Right lobe of liver (tissue), 6 donors: ENCODE measurements at regions not wholly inside any gene's neighbourhood (a gene's known extent, or its start where the extent isn't known, plus 50 kb on each side); places are given as distances from the start of the nearest gene placed in this dataset.
A peak's percentile ranks its signal among the peaks of the same experiment; 100 is the strongest.

Experiments
- ATAC-seq, 4 donors: fragments of 200-7000 bp; cut with Tn5 transposase; one replicate each; pipeline ENCODE4 v1.9.1; 2020; ENCODE audit warnings: mild to moderate bottlenecking in 4 of 4, moderate library complexity in 4 of 4
- DNase-seq, 3 donors: peaks; one replicate each; pipeline ENCODE4 v3.0.0-alpha.2; 2020
- H3K27ac ChIP-seq, 3 donors: fragments of 200-600 bp; one replicate each; pipeline ENCODE4 v1.8.0; 2022
- H3K27me3 ChIP-seq, 2 donors: fragments of 200-600 bp; one replicate each; pipeline ENCODE4 v1.8.0; 2022
- H3K36me3 ChIP-seq, 4 donors: fragments of 200-600 bp; sonication (generic) in 1 of 4; one replicate each; pipeline versions ENCODE4 v1.5.1 to v1.8.0; 2017 to 2022; ENCODE audit warnings: control low read depth in 1 of 4
- H3K4me1 ChIP-seq, 4 donors: fragments of 200-600 bp; sonication (generic) in 1 of 4; one replicate each; pipeline versions ENCODE4 v1.5.1 to v1.8.0; 2017 to 2022; ENCODE audit warnings: control low read depth in 1 of 4
- H3K4me3 ChIP-seq, 3 donors: fragments of 200-600 bp; one replicate each; pipeline ENCODE4 v1.8.0; 2022
- H3K9me3 ChIP-seq, 4 donors: fragments of 200-600 bp; sonication (generic) in 1 of 4; one replicate each; pipeline versions ENCODE4 v1.5.1 to v1.8.0; 2017 to 2022; ENCODE audit warnings: control low read depth in 1 of 4
- POLR2A ChIP-seq: fragments of 450-650 bp; IDR thresholded peaks from one replicate; pipeline ENCODE4 v1.6.1; 2017; ENCODE audit warnings: antibody characterized with exemption, mild to moderate bottlenecking
- WGBS: methylation state at CpG from one replicate; pipeline ENCODE4 v1.1.6; 2018; ENCODE audit warnings: low coverage, low lambda C conversion rate; ENCODE audit not compliant: insufficient coverage; ENCODE audit errors: missing lambda C conversion rate; 5-methylcytosine and 5-hydroxymethylcytosine counted together
- intact Hi-C, 2 donors: fragments of 100-400 bp; cut with DNase I; formaldehyde crosslinking; loops; one replicate each; pipeline versions ENCODE4 v1.11.2 to v1.14.1; 2022
- TF ChIP-seq, protein P1 (sequence below), 4 donors: fragments of 200-600 bp in 3 of 4; fragments of 450-650 bp in 1 of 4; IDR thresholded peaks; one replicate each; pipeline versions ENCODE4 v1.5.1 to v1.8.0; 2016 to 2022; ENCODE audit warnings: antibody characterized with exemption in 4 of 4, mild to moderate bottlenecking in 2 of 4
- donor health status: DM: no; HTN: yes; CAD: no.
- donor health status: DM: no; HTN: no; CAD: no.
- donor health status: DM: no; HTN: no; CAD: no.
- donor health status: DM: no; HTN: yes; CAD: no.
- donor health status: DM: no; HTN: yes; CAD: no.

DNA sequence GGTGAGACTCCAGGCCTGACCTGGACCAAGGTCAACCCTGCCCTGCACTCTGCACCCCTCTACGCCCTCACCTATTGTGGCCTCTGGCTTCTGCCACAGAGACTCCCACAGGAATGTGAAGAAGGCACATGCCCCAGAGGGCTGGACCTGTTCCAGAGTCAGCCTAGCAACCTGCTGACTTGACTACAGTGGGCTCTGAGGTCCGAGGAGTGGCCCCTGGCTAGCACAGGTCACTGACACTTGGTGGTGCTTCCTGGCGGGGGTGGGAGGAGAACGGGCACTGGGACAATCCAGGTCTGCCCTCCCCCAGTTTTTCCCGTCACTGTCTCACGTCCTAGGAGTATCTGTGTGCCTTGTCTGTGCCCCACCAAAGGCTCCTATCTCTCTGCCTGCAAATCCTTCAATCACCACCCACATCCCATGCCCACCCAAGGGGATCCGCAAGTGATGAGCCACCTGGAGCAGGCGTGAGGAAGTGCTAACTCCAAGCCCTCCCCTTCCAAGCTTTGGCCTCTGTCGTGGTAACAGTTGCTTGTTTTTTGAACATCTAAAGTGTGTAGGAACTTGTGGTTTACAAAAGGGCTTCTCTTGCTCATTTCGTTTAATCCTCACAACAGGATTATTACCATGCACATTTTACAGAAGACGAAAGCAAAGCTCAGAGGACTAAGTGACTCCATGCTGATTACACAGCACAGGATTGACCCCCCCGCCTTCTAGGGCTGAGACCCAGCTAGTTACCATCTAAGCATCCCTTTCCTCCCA is 86.2 kb downstream of the MCFD2 start:
- Histone ChIP-seq H3K4me1 (no peaks in the 10 kb centered on the region), H3K27ac (no peak overlapping the region), H3K4me3 (no peak overlapping the region), H3K36me3 (no peaks in the 10 kb centered on the region), H3K9me3 (no peaks in the 10 kb centered on the region), H3K27me3 (no peaks in the 10 kb centered on the region)
- TF ChIP-seq, protein P1, sequence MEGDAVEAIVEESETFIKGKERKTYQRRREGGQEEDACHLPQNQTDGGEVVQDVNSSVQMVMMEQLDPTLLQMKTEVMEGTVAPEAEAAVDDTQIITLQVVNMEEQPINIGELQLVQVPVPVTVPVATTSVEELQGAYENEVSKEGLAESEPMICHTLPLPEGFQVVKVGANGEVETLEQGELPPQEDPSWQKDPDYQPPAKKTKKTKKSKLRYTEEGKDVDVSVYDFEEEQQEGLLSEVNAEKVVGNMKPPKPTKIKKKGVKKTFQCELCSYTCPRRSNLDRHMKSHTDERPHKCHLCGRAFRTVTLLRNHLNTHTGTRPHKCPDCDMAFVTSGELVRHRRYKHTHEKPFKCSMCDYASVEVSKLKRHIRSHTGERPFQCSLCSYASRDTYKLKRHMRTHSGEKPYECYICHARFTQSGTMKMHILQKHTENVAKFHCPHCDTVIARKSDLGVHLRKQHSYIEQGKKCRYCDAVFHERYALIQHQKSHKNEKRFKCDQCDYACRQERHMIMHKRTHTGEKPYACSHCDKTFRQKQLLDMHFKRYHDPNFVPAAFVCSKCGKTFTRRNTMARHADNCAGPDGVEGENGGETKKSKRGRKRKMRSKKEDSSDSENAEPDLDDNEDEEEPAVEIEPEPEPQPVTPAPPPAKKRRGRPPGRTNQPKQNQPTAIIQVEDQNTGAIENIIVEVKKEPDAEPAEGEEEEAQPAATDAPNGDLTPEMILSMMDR (IDR thresholded peaks at IDR 0.05): no peak
- no peak for TF ChIP-seq POLR2A
- intact Hi-C loops: no loop called here
- 28% methylated on average over 3 of the region's 12 CpGs for WGBS
- ATAC-seq (no peak), DNase-seq (no peak)

DNA sequence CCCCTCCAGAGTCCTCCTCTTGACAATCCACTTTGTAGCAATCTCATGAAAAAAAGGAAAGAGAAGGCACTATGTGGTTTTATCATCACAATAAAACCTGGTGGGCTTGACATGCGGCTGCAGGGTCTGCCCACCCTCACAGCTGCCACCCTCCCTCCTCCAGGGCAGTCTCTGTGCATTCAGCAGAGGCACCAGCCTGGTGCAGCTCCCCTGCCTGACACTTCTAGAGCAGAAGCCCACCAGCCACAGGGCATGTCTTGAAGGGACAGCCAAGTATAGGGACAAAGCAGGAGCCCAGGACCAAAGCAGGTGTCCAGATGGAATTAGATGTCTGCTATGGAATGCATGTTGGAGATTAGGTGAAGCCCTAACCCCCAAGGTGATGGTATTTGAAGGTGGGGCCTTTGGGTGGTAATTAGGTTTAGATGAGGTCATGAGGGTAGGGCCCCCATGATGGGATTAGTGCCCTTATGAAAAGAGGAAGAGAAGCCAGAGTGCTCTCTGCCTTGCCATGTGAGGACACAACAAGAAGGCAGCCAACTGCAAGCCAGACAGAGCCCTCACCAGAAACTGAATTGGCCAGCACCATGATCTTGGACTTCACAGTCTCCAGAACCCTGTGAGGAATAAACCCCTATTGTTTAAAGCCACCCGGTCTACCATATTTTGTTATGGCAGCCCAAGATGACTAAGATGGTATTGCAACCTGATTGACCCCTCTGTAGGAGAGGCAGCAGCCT is 86.9 kb downstream of the MCFD2 start:
- Histone ChIP-seq H3K27ac (no peak overlapping the region), H3K9me3 (no peaks in the 10 kb centered on the region), H3K27me3 (no peaks in the 10 kb centered on the region), H3K4me1 (no peaks in the 10 kb centered on the region), H3K4me3 (no peak overlapping the region), H3K36me3 (no peaks in the 10 kb centered on the region)
- no peak for TF ChIP-seq POLR2A
- TF ChIP-seq, protein P1 (IDR thresholded peaks at IDR 0.05): no peak
- DNase-seq (no peak), ATAC-seq (no peak)
- intact Hi-C loops: no loop called here
- 100% methylated on average over 1 of the region's 2 CpGs for WGBS

DNA sequence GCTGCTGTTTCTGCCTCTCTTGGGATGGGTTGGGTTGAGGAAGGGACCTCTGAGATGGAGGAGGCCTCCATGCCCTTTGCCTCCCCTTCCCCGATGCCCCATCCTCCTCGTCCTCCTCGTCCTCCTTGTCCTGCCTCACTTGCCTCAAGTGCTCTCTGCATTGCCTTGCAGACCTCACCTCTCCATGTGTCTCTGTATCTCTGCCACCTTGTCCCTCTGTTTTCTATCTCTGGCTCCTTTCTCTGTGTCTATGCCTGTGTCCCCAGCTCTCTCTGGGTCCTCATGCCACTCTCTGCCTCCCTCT is 87.5 kb downstream of the MCFD2 start:
- intact Hi-C loops: no loop called here
- H3K27me3 ChIP-seq: no peaks in the 10 kb centered on the region
- no peaks in the 10 kb centered on the region for H3K4me1 ChIP-seq
- WGBS: 55% methylated on average over 2 of the region's 3 CpGs
- no peak for ATAC-seq
- H3K4me3 ChIP-seq: no peak overlapping the region
- TF ChIP-seq, protein P1 (IDR thresholded peaks at IDR 0.05): no peak
- TF ChIP-seq POLR2A: no peak
- no peak for DNase-seq
- H3K36me3 ChIP-seq: no peaks in the 10 kb centered on the region
- no peaks in the 10 kb centered on the region for H3K9me3 ChIP-seq
- no peak overlapping the region for H3K27ac ChIP-seq

DNA sequence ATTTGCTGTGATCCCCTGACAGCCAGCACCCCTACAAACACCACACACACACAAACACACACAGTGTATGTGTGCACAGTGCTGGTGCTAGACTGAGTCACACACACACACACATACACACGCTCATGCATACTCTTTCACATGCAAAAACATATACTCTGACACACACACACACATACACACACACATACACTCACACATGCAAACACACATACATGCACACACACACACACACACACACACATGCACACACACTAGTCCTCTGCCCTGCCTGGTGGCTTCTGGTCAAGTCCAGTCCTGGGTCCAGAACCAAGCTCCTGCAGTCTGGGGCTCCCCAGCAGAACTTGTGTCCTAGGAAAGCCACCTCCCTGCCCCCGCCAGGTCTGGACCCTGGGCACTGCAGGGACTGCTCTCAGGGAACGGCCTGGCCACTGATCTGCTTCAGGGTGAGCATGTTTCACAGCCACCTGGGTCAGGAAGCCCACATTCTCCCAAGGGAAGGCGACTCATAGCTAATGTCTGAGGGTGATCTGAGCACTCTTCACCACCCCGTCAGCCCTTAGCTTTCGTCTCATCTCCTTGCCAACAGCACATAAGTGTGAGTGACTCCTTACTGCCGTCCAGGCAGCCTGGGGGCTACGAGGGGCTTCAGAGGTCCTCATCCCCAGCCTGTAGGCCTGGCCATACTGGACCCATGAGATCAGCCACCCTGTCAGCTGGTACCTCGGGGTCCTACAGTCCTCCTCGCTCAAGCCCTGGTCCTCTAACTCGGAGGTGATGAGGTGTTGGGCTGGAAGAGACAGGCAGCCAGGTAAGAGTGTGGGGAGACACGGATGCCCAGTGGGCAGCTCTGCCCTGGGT is 88.1 kb downstream of the MCFD2 start:
- intact Hi-C loops: no loop called here
- TF ChIP-seq, protein P1 (IDR thresholded peaks at IDR 0.05): no peak
- TF ChIP-seq POLR2A: no peak
- DNase-seq (no peak), ATAC-seq (peak in 1 of 4 donors; percentile 10)
- Histone ChIP-seq H3K4me3 (no peak overlapping the region), H3K27ac (no peak overlapping the region), H3K36me3 (no peaks in the 10 kb centered on the region), H3K9me3 (no peaks in the 10 kb centered on the region), H3K4me1 (no peaks in the 10 kb centered on the region), H3K27me3 (no peaks in the 10 kb centered on the region)
- WGBS: 53% methylated on average over 3 of the region's 12 CpGs
